ENCODE measurements at regions not wholly inside any gene's neighbourhood (a gene's known extent, or its start where the extent isn't known, plus 50 kb on each side); places are given as distances from the start of the nearest gene placed in this dataset.
"Not testable (repeated sequence)": the region's sequence is repeated elsewhere in the genome, so short reads cannot be mapped to it uniquely, and the experiment has no call there.

- Histone ChIP-seq H3K27ac (peak overlapping the region in 1 of 2 donors; percentile 48), H3K27me3 (no peaks in the 10 kb centered on the region), H3K36me3 (no peaks in the 10 kb centered on the region), H3K4me3 (no peak overlapping the region), H3K4me1 (no peaks in the 10 kb centered on the region), H3K9me3 (no peaks in the 10 kb centered on the region)
- TF ChIP-seq POLR2AphosphoS5 (IDR thresholded peaks at IDR 0.05) (no peak), POLR2A (IDR thresholded peaks at IDR 0.05) (no peak)
- TF ChIP-seq, protein P1, sequence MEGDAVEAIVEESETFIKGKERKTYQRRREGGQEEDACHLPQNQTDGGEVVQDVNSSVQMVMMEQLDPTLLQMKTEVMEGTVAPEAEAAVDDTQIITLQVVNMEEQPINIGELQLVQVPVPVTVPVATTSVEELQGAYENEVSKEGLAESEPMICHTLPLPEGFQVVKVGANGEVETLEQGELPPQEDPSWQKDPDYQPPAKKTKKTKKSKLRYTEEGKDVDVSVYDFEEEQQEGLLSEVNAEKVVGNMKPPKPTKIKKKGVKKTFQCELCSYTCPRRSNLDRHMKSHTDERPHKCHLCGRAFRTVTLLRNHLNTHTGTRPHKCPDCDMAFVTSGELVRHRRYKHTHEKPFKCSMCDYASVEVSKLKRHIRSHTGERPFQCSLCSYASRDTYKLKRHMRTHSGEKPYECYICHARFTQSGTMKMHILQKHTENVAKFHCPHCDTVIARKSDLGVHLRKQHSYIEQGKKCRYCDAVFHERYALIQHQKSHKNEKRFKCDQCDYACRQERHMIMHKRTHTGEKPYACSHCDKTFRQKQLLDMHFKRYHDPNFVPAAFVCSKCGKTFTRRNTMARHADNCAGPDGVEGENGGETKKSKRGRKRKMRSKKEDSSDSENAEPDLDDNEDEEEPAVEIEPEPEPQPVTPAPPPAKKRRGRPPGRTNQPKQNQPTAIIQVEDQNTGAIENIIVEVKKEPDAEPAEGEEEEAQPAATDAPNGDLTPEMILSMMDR (IDR thresholded peaks at IDR 0.05) = no peak
- intact Hi-C loops (cut with DNase I; ENCODE audit: low total_unique reads) = no loop called here
- DNase-seq (ENCODE audit: low spot score in 2 of 2) = no peak
Observed at GRCh38 chr9:26789959-26790358, 102.6 kb downstream of the CAAP1 start.

DNA sequence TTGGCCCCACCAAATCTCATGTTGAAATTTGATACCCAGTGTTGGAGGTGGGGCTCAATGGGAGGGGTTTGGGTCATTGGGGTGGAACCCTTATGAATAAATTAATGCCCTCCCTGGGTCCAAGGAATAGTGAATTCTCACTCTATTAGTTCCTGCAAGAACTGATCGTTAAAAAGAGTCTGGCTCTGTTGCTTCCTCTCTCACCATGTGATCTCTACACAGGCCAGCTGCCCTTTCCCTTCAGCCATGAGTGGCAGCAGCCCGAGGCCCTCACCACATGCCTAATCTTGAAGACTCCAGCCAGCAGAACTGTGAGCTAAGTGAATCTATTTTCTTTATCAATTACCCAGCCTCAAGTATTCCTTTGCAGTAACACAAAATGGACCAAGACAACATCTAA is 106.0 kb downstream of the CAAP1 start:
- Histone ChIP-seq H3K4me3 (no peak overlapping the region), H3K27me3 (no peaks in the 10 kb centered on the region), H3K36me3 (no peaks in the 10 kb centered on the region), H3K4me1 (no peaks in the 10 kb centered on the region), H3K27ac (no peak overlapping the region), H3K9me3 (no peaks in the 10 kb centered on the region)
- no peak for TF ChIP-seq POLR2A (IDR thresholded peaks at IDR 0.05)
- TF ChIP-seq, protein P1 (IDR thresholded peaks at IDR 0.05) = no peak
- no peak for TF ChIP-seq POLR2AphosphoS5 (IDR thresholded peaks at IDR 0.05)
- intact Hi-C loops (cut with DNase I; ENCODE audit: low total_unique reads) = no loop called here
- DNase-seq (ENCODE audit: low spot score in 2 of 2) = no peak

DNA sequence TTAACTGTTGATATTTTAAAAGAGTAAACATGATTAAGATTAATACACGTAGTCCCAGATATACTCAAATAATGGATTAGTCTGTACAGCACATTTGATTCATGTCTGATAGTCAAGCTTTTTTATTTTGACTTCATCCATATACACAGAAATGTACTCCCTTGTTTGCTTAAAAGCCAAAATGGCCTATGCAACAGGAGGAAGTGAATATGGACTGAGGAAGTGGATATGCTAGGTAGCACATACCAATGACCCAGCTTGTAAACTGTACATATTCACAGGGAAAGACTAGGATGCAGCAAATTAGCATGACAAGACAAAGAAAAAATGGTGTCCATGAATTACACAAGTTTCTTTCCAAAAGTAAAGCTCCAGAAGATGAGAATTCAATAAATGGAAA is 109.7 kb downstream of the CAAP1 start:
- DNase-seq (ENCODE audit: low spot score in 2 of 2) = no peak
- no peaks in the 10 kb centered on the region for H3K27me3 ChIP-seq
- TF ChIP-seq POLR2A (IDR thresholded peaks at IDR 0.05) (no peak), POLR2AphosphoS5 (IDR thresholded peaks at IDR 0.05) (no peak)
- TF ChIP-seq, protein P1 (IDR thresholded peaks at IDR 0.05) = no peak
- no peak overlapping the region for H3K27ac ChIP-seq
- H3K36me3 ChIP-seq = no peaks in the 10 kb centered on the region
- no peak overlapping the region for H3K4me3 ChIP-seq
- H3K9me3 ChIP-seq = no peaks in the 10 kb centered on the region
- intact Hi-C loops (cut with DNase I; ENCODE audit: low total_unique reads) = no loop called here
- H3K4me1 ChIP-seq = no peaks in the 10 kb centered on the region

- Histone ChIP-seq H3K27ac (no peak overlapping the region), H3K27me3 (no peaks in the 10 kb centered on the region), H3K4me3 (no peak overlapping the region), H3K36me3 (no peaks in the 10 kb centered on the region), H3K4me1 (no peaks in the 10 kb centered on the region), H3K9me3 (no peaks in the 10 kb centered on the region)
- DNase-seq (ENCODE audit: low spot score in 2 of 2) = no peak
- intact Hi-C loops (cut with DNase I; ENCODE audit: low total_unique reads) = no loop called here
- no peak for TF ChIP-seq POLR2AphosphoS5 (IDR thresholded peaks at IDR 0.05)
- TF ChIP-seq, protein P1 (IDR thresholded peaks at IDR 0.05) = no peak
- no peak for TF ChIP-seq POLR2A (IDR thresholded peaks at IDR 0.05)
Observed at GRCh38 chr9:26781906-26782305, 110.7 kb downstream of the CAAP1 start.

GRCh38 chr9:26780307-26780706 is 112.3 kb downstream of the CAAP1 start:
- H3K9me3 ChIP-seq; H3K27me3 ChIP-seq; H3K27ac ChIP-seq; intact Hi-C loops (cut with DNase I; ENCODE audit: low total_unique reads); H3K4me1 ChIP-seq; H3K36me3 ChIP-seq; H3K4me3 ChIP-seq; DNase-seq (ENCODE audit: low spot score in 2 of 2): not testable (repeated sequence)

GRCh38 chr9:26779062-26779461 is 113.5 kb downstream of the CAAP1 start:
- DNase-seq (ENCODE audit: low spot score in 2 of 2) = no peak
- Histone ChIP-seq H3K27ac (no peak overlapping the region), H3K4me1 (no peaks in the 10 kb centered on the region), H3K27me3 (no peaks in the 10 kb centered on the region), H3K9me3 (no peaks in the 10 kb centered on the region), H3K36me3 (no peaks in the 10 kb centered on the region), H3K4me3 (no peak overlapping the region)
- intact Hi-C loops (cut with DNase I; ENCODE audit: low total_unique reads) = no loop called here
- TF ChIP-seq POLR2AphosphoS5 (IDR thresholded peaks at IDR 0.05) = no peak
- no peak for TF ChIP-seq POLR2A (IDR thresholded peaks at IDR 0.05)
- TF ChIP-seq, protein P1 (IDR thresholded peaks at IDR 0.05) = no peak

Measured in breast epithelium (tissue), 4 donors.